Activated CD4-positive, alpha-beta T cell treated with anti-CD3 and anti-CD28 coated beads, Interleukin-2, amount 50 U/mL, for 24 hours (primary cell): ENCODE measurements at regions not wholly inside any gene's neighbourhood (a gene's known extent, or its start where the extent isn't known, plus 50 kb on each side); places are given as distances from the start of the nearest gene placed in this dataset.

Experiments
- DNase-seq, 2 donors: peaks; one replicate each; pipeline ENCODE4 v3.0.0-alpha.2; 2020; ENCODE audit warnings: low read depth in 1 of 2, low spot score in 1 of 2

DNA sequence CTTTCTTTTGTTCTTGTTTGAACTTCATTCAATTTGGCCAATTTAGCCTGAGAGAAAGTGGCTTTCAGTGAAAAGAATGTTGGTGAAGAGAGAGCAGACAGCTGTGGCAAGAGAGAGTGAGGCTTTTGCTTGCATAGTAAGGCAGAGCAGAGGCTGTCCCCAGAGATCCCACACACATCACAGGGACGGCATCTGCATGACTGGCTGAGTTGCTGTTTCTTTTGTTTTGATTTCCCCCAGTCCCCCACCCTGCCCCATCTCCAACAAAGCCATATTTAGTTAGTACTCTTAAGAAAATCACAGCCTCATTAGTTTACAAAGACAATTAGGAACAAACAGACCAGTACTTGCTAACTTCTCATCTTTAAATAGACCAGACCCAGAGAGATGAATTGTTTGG, 363.9 kb upstream of the SEMA6A start:
- no peak for DNase-seq

DNA sequence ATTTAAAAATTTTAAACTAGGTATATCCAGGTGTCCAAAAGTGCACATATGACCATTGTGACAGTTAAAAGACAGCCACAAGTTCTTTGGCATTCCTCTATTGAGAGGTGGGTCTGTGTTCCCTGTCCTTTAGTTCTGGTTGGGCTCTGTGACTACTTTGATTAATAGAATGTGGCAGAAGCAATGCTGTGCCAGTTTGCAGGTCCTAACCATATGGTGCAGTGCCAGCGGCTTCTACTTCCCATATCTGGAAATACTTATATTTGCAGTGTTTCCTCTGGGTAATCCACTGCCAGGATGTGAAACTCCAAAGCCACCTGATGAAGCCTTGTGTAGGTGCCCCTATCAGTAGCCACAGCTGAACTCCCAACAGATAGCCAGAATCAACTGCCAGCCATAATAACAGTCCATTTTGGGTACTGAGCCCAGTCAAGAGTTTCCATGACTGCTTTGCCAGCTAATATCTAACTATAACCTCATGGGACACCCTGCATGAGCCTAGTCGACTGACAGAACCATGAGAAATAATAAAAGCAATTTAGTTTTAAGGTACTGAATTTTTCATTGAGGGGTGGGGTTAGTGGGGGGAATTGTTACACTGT, 361.0 kb upstream of the SEMA6A start:
- DNase-seq, result no peak

DNA sequence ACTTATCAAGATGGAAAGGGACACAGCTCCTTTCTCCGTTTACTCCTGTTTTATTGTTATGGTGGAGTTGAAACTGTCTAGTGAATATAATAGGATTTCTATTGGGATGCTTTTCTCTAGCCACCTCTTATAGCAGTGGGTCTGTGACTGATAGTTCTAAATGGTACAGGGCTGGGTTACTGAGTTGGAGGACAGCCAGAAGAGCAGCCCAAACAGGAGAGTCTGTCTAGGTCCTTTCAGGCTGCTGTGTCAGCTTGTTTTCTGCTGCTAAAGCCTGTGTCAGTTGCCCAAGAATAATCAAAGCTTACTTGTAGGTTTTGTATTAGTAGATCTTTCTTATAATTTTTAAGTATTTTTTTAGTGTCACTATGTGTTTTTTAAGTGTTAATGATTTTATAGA, 356.0 kb upstream of the SEMA6A start:
- no peak for DNase-seq

DNA sequence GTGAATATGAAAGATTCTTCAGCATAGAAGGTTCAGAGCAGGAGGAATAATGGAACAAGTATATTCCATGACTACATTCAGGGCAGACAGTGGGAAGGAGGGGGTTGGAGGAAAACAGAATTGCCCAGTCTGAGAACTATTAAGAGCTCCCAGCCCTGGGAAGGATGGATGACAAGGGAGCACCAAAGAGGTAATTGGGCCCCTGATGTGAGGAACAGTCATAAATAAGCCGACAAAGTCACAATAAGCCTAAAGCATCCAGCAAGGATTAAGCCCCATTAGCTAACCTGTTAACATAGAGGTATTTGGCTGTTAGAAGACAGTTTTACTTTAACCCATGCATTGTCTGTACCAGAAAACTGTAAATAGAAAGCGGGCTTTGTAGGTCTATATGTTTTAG, 348.7 kb upstream of the SEMA6A start:
- no peak for DNase-seq

DNA sequence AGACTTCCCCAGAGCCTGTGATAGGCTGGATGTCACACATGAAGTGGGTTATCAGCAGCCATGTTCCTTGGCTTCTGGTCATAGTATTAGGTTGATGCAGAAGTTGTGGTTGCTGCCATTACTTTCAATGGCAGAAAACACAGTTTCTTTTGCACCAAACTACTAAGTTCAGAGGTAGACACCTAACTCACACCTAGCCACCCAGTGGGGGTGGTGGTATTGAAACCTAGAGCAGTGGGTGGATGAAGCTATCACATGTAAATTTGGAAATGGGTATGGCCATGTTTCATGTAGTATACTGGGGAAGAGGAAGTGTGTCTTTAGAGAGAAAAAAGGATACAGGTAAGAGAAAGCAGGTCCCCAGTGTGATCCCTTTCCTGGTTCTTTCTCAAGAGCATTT, 347.9 kb upstream of the SEMA6A start:
- DNase-seq, result no peak

DNA sequence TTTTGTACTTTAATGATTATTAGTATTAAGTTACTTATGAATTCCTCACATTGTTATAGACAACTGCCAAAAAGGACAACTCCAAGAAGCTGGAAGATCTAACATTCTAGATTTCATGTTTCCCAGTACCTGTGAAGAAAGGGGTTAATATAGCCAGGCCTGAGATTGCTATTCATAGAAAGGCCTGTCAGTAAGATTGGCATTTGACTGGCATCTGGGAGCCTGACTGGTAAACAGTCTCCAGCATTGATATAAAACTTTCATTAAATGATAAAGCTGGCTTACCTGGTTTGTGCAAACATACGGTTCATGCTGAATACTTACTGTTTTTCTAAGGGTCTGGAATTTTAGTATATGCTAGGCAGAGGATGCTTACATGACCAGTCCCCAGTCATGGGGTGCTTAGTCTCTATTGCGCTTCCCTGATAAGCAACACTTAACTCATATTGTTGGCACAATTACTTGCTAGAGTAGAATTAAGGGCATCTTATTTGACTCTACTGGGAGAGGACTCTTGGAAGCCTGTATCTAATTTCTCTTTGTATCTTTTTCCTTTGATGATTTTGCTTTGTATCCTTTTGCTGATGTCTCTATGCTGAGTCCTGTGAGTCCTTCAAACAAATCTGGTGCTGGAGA, 340.4 kb upstream of the SEMA6A start:
- no peak for DNase-seq

DNA sequence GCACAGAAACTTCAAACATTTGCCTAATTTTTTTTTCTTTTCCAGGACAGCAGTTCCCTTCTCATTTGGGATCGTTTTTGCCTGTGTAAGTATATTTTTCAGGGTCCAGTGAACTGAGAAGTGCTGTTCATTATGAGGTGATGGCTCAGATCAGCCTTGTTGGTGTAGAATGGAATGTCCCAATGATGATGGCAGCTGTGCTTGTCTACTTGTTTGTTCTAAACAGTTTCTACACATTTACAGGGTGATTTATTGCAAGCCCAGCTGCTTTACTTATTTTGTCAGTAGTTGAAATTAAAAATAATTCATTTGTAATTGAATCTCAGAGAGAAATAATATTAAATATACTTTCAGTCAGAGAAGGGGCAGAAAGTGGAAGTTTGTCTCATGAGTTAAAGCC, 337.6 kb upstream of the SEMA6A start:
- DNase-seq, result no peak

DNA sequence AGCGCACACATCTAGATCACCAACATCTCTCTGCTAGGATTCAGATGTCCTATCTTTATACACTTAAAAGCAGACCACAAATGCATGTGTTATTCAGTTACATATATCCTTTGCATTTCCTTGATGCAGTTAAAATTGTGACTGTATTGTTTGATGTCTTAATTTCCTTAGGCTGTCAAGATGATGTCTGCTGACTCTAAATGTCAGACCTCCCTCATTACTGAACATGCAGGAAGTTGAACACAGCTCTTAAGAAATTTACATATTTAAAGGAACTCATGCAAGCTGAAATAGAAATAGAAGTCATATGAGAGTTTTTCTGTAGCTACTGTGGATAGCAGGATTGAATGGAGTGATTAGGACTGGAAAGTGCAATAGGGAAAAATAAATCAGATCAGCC, 336.5 kb upstream of the SEMA6A start:
- DNase-seq, result no peak

DNA sequence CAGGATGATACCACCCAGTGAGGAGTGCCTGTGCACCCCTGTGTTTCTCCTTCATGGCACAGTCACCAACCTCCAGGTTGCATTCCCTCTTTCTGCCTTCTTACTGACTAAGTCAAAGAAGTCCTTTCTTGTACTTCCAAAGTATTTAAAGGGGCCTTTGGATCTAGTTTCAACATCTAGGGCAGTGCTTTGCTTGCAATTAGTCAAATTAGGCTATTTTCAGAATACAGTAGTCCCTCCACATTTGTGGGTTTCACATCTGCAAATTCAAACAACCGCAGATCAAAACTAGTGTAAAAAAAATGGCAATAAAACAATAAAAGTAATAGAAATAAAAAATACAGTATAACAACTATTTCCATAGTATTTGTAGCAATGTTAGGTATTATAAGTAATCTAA, 333.9 kb upstream of the SEMA6A start:
- DNase-seq, result no peak

DNA sequence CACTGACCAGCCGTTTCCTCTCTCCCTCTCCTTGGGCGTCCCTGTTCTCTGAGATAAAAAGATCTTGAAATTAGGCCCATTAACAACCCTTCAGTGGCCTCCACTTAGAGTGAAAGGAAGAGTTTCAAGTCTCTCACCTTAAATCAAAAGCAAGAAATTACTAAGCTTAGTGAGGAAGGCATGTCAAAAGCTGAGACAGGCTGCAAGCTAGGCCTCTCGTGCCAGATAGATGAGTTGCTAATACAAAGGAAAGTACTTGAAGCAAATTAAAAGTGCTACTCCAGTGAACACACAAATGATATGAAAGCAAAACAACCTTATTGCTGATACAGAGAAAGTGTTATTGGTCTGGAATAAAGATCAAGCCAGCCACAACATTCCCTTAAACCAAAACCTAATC, 331.3 kb upstream of the SEMA6A start:
- DNase-seq, result no peak

DNA sequence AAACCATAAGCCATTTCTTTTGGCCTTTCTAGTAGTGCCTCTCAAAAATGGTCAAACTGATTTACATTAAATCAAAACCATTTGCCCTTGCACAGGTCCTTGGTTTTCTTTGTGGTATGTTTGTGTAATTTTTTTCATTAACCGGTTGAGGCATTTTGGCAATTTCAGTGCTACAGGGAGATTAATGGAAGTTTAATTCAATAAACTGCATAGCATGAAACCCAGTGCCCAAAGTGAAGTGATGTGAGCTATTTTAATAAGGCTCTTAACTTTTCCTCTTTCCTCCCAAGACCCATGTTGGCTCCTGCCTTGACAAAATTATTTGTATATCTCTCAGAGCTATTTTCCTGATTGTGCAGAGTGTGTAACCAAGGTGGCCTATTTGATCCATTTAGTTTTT, 326.2 kb upstream of the SEMA6A start:
- DNase-seq, result no peak

DNA sequence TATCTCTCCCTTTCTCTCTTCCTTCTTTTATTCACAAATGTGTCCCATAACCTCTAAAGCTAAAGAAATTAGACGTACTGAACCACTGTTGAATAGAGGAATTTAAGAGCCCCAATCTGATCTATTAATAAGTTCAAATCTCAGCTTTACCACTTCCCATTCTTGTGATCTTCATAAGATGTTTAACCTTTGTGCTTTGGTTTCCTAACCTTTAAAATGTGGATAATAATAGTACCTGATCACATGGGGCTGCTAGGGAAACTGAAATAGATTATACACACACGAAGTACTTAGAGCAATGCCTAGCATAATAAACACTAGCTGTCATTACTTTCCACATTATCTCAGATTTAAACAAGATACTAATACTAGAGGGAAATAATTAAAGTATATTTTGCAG, 324.3 kb upstream of the SEMA6A start:
- DNase-seq, result no peak

DNA sequence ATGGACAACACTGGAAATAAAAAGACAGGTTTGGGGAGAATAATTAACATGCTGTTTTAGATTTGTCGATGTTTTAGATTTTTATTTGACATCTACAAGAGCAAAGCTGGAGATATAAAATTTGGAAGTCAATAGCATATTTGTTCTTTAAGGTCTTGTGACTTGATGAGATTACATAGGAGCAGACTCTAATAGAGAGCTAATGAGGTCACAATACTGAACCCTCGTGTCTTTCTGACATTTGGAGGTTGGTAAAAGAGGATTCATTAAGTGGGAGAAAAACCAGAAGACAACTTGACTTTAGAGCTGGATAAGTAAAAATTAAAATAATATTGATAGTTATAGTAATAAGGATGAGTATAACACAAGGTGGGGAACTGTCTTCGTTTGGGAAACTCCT, 322.7 kb upstream of the SEMA6A start:
- DNase-seq, result no peak

DNA sequence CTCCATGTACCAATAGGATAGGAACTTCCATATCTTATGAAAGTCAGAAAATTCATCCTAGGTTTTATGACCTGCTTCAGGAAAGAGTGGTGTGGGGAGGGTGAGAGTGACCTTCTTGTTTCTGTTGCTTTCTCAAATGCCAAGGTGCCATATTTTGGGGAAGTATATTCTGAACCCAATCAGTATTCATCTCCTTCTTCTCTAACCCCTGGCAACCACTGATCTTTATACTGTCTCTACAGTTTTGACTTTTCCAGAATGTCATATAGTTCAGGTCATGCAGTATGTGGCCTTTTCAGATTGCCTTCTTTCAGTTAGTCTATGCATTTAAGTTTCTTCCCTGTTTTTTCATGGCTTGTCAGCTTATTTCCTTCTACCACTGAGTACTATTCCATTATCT, 321.4 kb upstream of the SEMA6A start:
- DNase-seq, result no peak

DNA sequence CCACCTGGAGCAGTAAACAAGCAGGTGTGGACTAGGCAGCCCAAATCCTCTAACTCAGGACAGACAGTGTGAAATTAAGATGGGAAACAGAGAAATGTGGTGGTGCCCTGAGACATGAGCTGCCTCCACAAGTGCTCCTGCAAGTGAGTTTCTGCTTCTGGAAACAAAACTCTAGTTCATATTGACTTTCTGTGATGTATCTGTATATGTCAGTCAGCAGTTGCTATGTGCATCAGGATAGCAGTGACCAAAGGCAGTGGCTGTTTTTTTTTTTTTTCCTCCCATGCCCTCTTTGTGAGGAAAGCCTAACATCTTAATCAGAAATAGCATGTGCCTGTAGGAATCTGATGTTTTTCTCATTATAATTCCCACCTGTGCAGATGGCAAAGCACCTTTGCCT, 318.4 kb upstream of the SEMA6A start:
- DNase-seq, result no peak

DNA sequence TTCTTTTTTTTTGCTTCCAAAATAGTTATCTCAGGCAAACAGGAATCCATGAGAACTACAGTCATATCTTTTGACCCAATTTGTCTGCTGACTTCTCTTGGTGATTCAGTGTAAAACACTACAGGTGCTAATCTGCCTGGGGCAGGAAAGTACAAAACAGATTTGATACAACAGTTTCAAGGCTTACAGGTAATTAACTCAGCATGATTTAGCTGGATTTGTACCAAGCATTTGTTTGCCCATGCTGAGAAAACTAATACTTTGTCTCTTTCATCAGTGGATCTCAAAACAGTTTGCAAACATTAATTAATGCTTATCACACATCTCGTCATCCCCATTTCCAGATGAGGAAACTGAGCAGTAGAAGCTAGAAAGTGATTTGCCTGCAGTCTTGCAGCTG, 312.5 kb upstream of the SEMA6A start:
- no peak for DNase-seq

DNA sequence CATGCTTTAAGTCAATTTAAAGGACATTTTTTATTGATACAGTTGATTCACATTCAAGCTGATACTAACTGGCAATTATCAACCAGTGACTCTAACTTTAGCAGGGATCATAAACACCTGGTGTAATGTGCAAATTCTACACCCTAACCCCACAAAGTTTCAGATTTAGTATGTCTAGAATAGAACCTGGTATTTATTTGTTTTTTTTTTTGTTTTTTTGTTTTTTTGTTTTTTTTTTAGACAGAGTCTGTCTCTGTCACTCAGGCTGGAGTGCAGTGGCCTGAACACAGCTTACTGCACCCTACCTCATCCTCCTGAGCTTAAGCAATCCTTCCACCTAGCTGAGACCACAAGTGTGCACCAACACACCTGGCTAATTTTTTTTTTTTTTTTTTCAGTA, 311.2 kb upstream of the SEMA6A start:
- DNase-seq, result no peak

DNA sequence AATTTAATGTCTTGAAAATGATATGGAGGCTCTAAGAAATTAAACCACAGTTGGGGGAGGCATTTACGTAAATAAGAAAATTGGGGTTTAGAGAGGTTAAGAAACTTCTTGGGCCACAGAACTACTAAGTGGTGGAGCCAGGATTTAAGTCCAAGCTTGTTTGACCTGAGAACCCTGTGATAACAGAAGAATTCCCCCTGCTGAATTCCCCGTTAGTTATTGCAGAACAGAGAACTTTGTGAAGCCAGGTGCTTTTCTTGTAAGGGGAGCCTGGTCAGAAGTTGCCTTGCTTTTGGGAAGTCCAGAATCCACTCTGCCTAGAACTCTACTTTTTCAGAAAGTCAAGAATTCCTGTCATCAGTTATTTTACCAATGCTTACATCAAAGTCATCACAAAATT, 309.3 kb upstream of the SEMA6A start:
- no peak for DNase-seq

DNA sequence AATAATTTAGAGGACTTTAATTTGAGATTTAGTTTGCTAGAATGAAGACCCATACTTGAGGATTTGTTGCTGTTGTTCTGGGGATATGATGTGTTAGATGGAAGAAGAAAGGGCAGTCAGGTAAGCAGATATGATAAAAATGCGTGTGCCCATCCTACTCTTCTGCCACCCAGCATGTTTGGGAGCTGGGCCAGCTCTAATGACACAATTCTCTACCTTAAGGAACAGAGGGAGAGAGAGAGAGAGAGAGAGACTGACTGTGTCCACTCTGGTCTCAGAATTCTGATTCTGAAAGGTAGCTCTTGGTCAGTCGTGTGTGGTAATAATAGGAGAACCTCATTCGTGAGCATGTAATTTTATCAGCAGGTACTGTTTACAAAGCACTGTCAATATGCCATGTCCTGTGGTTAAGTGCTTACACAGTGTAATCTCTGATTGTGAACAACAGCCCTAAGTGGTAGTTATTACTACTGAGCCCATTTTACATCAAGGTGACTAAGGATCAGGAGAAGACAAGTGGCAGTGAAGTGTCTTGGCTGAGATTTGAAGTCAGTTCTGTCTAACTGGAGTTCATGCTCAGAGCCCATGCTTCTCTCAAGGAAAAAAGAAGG, 307.4 kb upstream of the SEMA6A start:
- DNase-seq, result no peak

DNA sequence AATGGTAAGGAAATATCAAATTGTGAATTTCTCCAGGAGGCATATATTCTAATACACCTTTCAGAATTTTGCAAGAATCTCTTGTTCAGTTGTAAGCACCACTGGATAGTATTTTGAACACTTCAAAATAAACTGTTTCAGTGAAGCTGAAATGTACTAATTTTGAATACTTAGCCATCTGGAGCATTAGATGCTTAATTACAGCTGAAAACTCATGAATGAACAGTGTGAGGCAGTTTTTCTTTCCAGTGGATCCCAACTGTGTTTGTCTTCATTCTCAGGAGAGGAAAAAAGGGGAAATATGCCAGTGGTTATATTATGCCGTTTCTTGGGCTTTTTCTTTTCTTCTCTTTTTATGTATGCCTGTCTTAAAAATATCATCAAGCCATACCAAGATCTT, 306.0 kb upstream of the SEMA6A start:
- DNase-seq, result no peak

DNA sequence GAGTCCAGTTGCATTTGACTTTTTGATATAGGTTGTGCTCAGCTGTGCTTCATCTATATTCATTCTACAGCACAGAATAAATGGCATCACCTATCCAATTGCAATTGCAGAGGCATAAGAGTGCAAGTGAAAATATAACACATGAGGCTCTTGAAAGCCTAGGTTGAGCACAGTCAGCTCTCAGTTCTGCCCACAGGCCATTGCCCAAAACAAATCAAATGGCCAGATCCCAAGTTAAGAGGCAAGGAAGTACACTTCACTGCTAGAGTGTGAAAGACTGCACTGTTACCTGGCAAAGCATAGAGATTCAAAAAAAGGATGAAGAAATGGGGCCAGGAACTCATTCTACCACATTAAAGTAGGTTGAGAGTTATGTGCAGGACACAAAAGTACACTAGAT, 305.5 kb upstream of the SEMA6A start:
- no peak for DNase-seq

DNA sequence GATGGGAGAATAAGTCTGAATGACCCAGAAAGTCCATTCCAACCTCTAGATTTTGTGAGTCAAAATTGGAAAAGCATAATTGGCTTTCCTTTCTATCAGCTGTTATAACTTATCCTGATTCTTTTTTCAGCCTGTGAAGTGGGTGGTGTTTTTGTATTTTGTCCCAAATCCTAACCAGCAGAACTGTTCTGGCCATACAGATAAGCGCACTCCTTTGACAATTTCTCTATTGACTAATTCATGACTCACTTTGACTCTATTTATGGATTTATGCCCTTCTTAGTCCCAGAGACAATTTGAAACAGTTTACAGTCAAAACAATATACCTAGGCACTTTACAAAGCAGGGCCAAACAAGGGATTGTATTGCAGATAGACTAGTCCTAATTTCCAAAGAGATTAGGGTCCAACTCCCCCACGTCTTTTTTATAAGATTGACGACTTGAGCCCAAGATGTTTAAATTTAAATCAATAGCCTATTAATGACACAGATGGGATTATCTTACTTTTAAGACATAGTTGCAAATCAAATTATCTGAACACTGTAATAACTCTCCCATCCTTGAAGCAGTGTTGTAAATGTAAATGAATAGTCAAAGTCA, 301.7 kb upstream of the SEMA6A start:
- DNase-seq, result no peak

DNA sequence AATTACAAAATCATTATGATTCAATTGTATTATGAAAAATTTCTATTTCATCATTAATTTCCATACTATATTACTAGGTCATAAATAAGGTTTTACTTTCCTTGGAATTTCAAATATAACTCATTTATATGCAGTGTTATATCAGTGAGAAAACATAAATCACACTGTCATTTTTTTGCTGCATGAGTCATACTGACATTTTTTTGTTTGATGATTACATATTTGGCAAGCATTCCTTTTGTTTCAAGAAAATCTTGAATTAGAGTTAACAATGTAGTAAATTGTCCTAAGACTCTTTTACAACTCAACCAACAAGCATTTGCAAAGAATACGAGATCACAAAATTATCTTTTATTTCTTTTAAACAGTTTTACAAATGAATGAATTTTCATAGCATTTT, 298.4 kb upstream of the SEMA6A start:
- no peak for DNase-seq
